ENCODE measurements at regions not wholly inside any gene's neighbourhood (a gene's known extent, or its start where the extent isn't known, plus 50 kb on each side); places are given as distances from the start of the nearest gene placed in this dataset.

DNA sequence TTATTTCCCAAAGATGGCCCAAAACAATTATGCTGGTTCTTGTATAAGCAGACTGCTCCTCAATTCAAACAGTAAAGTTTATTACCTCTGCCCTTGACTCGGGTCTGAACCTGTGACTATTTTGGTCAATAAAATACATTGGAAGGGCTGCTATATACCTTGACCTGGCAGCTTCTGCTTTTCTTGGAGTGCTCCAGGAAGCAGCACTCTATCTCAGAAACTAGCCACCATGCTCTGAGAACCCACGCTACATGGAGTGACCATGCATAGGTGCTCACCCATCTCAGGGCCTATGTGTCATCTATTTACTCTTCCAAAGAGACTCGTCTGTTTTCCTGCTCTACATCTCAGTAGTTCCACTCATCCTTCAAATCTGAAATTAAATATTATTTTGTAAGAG is 299.9 kb downstream of the AHR start:
- no peaks in the 10 kb centered on the region for H3K9me2 ChIP-seq (replicated peaks; ENCODE audit: insufficient read depth, low read length)
- no peak overlapping the region for H3K9ac ChIP-seq (ENCODE audit: low read length)
- no peak overlapping the region for H3K4me3 ChIP-seq (ENCODE audit: low read length)
- TF ChIP-seq, protein P1, sequence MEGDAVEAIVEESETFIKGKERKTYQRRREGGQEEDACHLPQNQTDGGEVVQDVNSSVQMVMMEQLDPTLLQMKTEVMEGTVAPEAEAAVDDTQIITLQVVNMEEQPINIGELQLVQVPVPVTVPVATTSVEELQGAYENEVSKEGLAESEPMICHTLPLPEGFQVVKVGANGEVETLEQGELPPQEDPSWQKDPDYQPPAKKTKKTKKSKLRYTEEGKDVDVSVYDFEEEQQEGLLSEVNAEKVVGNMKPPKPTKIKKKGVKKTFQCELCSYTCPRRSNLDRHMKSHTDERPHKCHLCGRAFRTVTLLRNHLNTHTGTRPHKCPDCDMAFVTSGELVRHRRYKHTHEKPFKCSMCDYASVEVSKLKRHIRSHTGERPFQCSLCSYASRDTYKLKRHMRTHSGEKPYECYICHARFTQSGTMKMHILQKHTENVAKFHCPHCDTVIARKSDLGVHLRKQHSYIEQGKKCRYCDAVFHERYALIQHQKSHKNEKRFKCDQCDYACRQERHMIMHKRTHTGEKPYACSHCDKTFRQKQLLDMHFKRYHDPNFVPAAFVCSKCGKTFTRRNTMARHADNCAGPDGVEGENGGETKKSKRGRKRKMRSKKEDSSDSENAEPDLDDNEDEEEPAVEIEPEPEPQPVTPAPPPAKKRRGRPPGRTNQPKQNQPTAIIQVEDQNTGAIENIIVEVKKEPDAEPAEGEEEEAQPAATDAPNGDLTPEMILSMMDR (IDR thresholded peaks at IDR 0.05; ENCODE audit: low read length) = no peak
- no peak for TF ChIP-seq EZH2 (optimal IDR thresholded peaks at IDR 0.05; ENCODE audit: low read depth, low read length)
- TF ChIP-seq EZH2phosphoT487 (IDR thresholded peaks at IDR 0.05; ENCODE audit: low read length) = no peak
- no peak for DNase-seq
- H3K27me3 ChIP-seq (replicated peaks; ENCODE audit: insufficient read depth, low read length) = no peaks in the 10 kb centered on the region
- H3F3A ChIP-seq (ENCODE audit: insufficient read depth, low read length) = no peaks in the 10 kb centered on the region
- H3K79me2 ChIP-seq (ENCODE audit: low read length) = no peaks in the 10 kb centered on the region
- no peak overlapping the region for H3K4me2 ChIP-seq (ENCODE audit: low read depth, low read length)
- no peaks in the 10 kb centered on the region for H4K20me1 ChIP-seq (ENCODE audit: insufficient read depth, low read length)
- no peak overlapping the region for H3K27ac ChIP-seq (ENCODE audit: low read length)
- no peak overlapping the region for H2AFZ ChIP-seq (ENCODE audit: low read length)
- H3K4me1 ChIP-seq (ENCODE audit: low read length) = no peaks in the 10 kb centered on the region
- H3K36me3 ChIP-seq (replicated peaks; ENCODE audit: insufficient read depth, low read length) = no peaks in the 10 kb centered on the region
- H3K9me3 ChIP-seq (replicated peaks; ENCODE audit: insufficient read depth, low read length) = no peaks in the 10 kb centered on the region

DNA sequence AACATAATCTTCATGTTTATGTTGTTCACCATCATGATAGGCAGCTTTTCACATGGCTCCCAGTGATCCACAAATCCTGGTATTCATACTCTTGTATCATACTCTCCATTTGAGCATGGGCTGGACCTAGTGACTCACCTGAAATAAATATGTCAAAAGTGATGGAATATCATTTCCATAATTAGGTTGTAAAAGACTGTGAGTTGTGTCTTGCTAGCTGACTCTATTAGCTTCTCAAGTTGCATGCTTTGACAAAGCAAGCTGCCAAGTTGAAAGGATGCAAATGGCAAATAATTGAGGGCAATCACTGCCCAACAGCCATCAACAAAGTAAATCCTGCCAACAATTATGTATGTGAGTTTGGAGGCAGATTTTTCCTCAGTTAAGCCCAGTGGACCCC is 300.4 kb downstream of the AHR start:
- no peaks in the 10 kb centered on the region for H3K79me2 ChIP-seq (ENCODE audit: low read length)
- no peak overlapping the region for H2AFZ ChIP-seq (ENCODE audit: low read length)
- H4K20me1 ChIP-seq (ENCODE audit: insufficient read depth, low read length) = no peaks in the 10 kb centered on the region
- H3K9me2 ChIP-seq (replicated peaks; ENCODE audit: insufficient read depth, low read length) = no peaks in the 10 kb centered on the region
- DNase-seq = no peak
- H3K36me3 ChIP-seq (replicated peaks; ENCODE audit: insufficient read depth, low read length) = no peaks in the 10 kb centered on the region
- H3K4me3 ChIP-seq (ENCODE audit: low read length) = no peak overlapping the region
- no peak overlapping the region for H3K27ac ChIP-seq (ENCODE audit: low read length)
- H3K9ac ChIP-seq (ENCODE audit: low read length) = no peak overlapping the region
- no peaks in the 10 kb centered on the region for H3K4me1 ChIP-seq (ENCODE audit: low read length)
- no peak overlapping the region for H3K4me2 ChIP-seq (ENCODE audit: low read depth, low read length)
- no peaks in the 10 kb centered on the region for H3K9me3 ChIP-seq (replicated peaks; ENCODE audit: insufficient read depth, low read length)
- H3K27me3 ChIP-seq (replicated peaks; ENCODE audit: insufficient read depth, low read length) = no peaks in the 10 kb centered on the region
- no peaks in the 10 kb centered on the region for H3F3A ChIP-seq (ENCODE audit: insufficient read depth, low read length)
- TF ChIP-seq, protein P1 (IDR thresholded peaks at IDR 0.05; ENCODE audit: low read length) = no peak
- TF ChIP-seq EZH2phosphoT487 (IDR thresholded peaks at IDR 0.05; ENCODE audit: low read length) (no peak), EZH2 (optimal IDR thresholded peaks at IDR 0.05; ENCODE audit: low read depth, low read length) (no peak)

DNA sequence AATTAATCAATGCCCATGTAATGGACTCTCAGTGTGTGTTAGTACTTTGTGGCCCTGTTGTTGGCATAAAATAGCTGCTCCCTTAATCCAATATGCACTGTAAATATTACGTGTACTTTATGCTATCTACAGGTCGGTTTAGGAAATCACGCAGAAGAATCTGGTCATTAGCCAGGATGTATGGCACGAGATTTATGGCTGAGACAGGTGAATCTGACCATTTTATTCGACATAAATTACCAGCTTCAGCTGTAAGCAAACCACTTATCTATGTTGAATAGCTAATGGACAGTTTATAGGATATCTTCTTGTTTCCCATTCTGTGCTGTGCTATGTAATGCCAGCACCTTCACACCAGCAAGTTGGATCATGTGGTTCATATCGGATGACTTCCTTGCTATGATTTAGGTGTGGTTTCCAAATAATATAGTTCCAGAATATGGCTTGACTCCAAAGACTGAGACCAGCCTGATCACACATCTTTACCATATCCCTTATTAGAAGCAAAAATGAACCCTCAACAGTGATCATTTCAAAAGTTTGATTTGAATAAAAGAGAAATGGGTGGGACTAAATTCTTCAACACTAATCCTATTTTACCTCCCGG is 301.4 kb downstream of the AHR start:
- Histone ChIP-seq H3K9me2 (replicated peaks; ENCODE audit: insufficient read depth, low read length) (no peaks in the 10 kb centered on the region), H3K79me2 (ENCODE audit: low read length) (no peaks in the 10 kb centered on the region), H3K27ac (ENCODE audit: low read length) (no peak overlapping the region), H3K4me2 (ENCODE audit: low read depth, low read length) (no peak overlapping the region), H3K36me3 (replicated peaks; ENCODE audit: insufficient read depth, low read length) (no peaks in the 10 kb centered on the region), H3K27me3 (replicated peaks; ENCODE audit: insufficient read depth, low read length) (no peaks in the 10 kb centered on the region), H3K4me3 (ENCODE audit: low read length) (no peak overlapping the region), H3K4me1 (ENCODE audit: low read length) (no peaks in the 10 kb centered on the region), H2AFZ (ENCODE audit: low read length) (no peak overlapping the region), H3K9ac (ENCODE audit: low read length) (no peak overlapping the region), H4K20me1 (ENCODE audit: insufficient read depth, low read length) (no peaks in the 10 kb centered on the region), H3K9me3 (replicated peaks; ENCODE audit: insufficient read depth, low read length) (no peaks in the 10 kb centered on the region), H3F3A (ENCODE audit: insufficient read depth, low read length) (no peaks in the 10 kb centered on the region)
- TF ChIP-seq EZH2 (optimal IDR thresholded peaks at IDR 0.05; ENCODE audit: low read depth, low read length) (no peak), EZH2phosphoT487 (IDR thresholded peaks at IDR 0.05; ENCODE audit: low read length) (no peak)
- TF ChIP-seq, protein P1 (IDR thresholded peaks at IDR 0.05; ENCODE audit: low read length) = no peak
- DNase-seq = no peak

Data from MM.1S (cell line).